GM18508 (cell line): ENCODE measurements at regions not wholly inside any gene's neighbourhood (a gene's known extent, or its start where the extent isn't known, plus 50 kb on each side); places are given as distances from the start of the nearest gene placed in this dataset.
"Not testable (repeated sequence)": the region's sequence is repeated elsewhere in the genome, so short reads cannot be mapped to it uniquely, and the experiment has no call there.

ENCODE experiments used
- ATAC-seq: cut with Tn5 transposase; IDR thresholded peaks from one replicate; pipeline ENCODE4 v1.9.1; 2021; ENCODE audit warnings: moderate number of reproducible peaks; ENCODE audit not compliant: insufficient read depth, unreplicated experiment

DNA sequence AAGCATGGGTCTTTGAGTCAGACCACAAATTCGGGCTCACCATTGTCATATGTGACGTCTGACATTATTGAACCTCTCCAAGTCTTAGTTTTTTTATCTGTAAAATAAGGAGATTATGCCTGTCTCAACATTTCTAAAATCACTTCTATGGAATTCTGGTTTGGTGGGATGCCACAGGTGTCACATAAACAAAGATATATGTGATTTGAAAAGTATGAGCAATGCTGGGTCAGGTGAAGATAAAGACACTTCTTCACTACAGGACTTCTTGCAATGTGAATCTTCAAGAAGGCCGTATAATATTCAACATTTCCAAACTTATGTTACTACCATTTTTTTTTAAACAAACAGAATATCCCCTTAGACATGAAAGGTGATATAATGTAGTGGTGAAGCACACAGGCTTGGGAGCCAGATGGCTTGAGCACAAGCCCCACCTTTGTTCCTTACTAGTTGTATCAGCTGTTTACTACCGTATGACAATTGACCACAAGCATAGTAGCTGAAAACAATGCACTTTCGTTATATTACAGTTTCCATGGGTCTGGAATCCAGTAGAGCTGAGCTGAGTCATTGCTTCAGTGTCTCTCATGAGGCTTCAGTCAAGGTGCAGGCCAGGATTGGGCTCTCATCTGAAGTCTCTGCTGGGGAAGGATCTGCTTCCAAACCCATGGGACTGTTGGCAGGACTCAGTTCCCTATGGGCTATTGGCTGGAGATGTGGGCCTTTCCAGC lies 87.7 kb downstream of the UTP18 start:
- no peak for ATAC-seq

- no peak for ATAC-seq
Measured at GRCh38 chr17:51351080-51351479, 90.7 kb downstream of the UTP18 start.

DNA sequence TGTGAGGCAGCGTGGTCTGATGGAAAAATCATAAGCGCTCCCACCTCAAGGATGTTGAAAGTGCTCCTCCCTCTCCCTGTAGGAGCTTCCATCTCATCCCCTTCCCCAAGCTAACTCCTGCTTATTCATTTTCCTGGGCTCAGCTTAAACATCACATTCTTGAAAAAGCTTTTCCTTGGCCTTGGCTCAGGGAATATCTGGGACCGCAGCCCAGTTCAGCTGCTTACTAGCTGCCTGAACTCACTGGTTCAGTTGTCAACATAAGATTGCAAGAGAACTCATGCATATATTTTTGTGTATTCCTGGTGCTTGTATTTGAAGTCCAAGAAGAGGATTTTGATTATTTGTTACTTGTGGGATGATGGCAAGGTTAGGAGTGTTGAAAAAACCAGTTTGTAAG lies 91.5 kb downstream of the UTP18 start:
- no peak for ATAC-seq

DNA sequence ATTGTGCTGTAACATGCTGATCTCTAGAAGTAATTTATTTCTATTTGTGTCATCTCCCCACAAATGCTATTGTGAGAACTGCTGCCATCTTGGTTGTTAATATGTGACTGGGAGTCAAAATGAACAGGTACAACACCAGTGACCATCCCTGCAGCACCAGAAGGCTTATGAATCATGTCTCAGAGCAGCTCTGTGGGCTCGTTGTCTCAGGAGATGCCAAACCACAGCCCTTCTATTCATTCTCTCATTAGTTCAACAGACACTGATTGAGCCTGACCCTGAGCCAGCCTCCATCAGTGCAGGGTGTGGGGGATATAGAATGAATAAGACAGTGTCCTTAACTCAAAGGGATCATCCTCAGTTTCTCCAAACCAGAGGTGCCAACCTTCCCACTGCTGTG lies 92.5 kb downstream of the UTP18 start:
- ATAC-seq = no peak

- ATAC-seq = no peak
Measured at GRCh38 chr17:51353296-51353695, 93.0 kb downstream of the UTP18 start.

DNA sequence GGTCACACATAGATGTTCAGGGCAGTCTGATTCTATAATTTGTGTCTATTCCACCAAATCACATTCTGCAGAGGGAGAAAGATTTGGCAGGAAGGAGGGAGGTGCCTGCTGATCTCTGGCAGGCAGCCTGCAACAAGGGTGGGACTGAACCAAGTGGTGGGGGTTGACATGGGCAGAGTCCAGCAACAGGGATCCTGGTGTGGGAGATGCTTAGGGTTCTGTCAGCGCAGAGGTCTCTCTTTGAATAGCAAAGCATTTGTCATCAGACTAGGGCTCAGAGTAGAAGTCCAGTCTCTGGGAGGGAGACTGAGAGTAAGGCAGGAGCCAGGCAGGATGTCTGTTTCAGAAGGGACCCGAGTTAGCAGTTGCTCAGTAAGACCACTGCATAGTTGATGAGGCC lies 94.6 kb downstream of the UTP18 start:
- no peak for ATAC-seq

DNA sequence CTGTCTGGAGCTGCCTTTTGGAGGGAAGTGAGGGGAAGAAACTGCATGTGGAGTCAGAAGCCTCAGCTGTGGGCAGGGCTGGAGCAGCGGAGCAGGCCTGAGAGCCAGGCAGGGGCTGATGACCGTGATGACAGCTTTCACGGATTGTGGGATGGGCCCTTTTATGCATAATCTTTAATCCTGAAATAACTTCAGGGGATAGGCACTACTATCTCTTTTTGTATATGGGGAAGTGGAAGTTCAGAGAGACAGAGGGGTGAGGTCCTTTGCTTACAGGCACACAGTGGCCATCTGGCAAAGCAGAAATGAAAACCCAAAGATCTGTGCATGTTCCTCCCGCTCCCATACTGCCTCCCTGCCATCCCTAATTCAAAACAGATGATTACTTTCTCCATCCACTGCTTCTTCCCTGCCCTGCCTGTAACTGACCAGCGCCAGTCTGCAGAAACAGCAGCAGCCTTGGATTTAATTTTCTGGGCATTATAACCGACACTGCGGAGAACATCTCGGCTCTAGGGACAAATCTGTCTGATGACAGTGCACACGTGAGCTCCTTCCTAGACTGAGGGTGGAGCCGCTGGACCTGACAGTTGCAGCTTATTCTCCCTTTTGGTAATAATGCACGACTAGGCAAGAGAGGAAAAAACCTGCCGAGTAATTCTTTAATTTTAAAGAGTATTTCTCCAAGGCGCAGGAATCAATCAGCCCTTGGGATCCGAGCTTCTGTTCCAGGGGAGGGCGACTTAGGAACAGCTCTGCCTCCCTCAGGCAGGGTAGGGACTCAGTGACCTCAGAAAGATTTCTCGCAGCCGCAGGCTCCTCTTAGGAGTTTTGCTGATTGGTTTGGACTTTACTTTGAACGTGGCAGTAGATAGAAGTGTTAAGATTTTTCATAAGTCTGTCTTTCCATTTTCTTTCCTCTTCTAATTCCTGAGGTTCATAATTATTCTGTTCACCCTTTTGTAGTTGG lies 95.4 kb downstream of the UTP18 start:
- ATAC-seq = no peak

- no peak for ATAC-seq
Measured at GRCh38 chr17:51359055-51359454, 98.7 kb downstream of the UTP18 start.

GRCh38 chr17:51362811-51363585 lies 102.7 kb downstream of the UTP18 start:
- no peak for ATAC-seq

GRCh38 chr17:51365090-51365489 lies 104.7 kb downstream of the UTP18 start:
- ATAC-seq = no peak

GRCh38 chr17:51366866-51367265 lies 106.5 kb downstream of the UTP18 start:
- ATAC-seq = no peak

DNA sequence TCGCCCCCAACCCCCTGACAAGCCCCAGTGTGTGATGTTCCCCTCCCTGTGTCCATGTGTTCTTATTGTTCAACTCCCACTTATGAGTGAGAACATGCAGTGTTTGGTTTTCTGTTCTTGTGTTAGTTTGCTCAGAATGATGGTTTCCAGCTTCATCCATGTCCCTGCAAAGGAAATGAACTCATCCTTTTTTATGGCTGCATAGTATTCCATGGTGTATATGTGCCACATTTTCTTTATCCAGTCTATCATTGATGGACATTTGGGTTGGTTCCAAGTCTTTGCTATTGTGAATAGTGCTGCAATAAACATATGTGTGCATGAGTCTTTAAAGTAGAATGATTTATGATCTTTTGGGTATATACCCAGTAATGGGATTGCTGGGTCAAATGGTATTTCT lies 107.5 kb downstream of the UTP18 start:
- ATAC-seq = not testable (repeated sequence)

DNA sequence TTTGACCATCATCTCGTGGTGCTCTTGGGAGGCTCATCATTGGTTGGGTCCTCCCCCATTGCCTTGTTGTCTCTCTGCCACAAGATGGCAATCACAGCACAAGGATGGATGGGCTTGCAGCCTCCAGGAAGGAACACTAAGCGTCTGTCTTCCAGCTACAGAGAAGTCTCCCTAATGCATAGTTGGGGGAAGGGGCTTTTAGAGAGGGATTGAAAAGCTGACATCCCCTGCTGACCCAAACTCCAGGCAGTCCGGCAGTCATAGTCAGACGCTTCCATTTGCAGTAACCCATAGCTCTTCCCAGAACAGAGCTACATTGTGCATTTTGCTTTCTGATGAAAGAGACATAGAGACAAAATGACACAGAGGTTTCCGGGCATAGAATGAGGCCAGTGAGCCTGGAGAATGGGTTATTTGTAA lies 111.4 kb downstream of the UTP18 start:
- no peak for ATAC-seq

DNA sequence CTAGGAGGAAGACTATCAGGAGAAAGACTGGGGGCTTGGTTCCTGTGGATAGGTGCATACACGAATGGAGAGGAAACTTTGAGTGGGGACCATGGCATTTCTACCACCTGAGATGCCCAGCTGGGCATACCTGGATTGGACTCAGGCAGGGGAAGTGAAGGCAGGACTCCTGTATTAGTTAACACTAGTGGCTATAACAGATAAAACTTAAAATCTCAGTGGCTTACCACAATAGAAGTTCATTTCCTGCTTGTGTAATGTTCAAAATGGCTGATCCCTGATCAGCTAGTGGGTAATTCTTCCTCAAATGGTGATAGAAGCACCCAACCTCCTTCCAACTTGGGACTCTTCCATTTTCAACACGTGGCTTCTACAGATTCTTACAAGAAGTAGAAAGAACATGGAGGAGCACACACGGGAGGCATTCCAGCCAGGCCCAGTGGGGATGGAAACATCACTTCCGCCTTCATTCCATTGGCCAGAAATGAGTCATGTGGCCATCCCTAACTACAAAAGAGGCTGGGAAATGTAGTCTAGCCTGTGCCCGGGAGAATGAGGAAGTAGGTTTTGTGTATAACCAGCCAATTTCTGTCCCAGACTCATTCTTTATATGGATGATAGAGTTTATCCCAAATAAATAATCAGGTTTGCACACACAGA lies 112.1 kb downstream of the UTP18 start:
- ATAC-seq = peak; percentile 70

- ATAC-seq = no peak
Measured at GRCh38 chr17:51373489-51374152, 113.3 kb downstream of the UTP18 start.

DNA sequence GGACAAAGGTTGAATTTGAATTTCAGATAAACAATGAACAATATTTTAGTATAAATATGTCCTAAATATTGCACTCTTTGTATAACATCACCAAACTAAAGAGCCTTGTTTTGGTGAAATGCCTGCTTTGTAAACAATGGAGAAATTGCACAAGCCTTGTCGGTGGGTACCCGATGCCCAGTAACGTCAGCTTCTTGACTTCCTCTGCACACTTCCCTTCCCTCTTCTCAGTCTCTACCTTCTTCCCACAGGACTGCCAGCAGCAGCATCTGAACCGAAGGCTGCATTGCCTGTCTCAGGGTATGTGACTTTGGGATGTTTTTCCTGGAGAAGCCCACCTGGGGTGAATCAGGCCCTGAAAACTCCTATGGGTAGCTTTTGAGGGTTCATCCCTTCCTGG lies 113.9 kb downstream of the UTP18 start:
- no peak for ATAC-seq

DNA sequence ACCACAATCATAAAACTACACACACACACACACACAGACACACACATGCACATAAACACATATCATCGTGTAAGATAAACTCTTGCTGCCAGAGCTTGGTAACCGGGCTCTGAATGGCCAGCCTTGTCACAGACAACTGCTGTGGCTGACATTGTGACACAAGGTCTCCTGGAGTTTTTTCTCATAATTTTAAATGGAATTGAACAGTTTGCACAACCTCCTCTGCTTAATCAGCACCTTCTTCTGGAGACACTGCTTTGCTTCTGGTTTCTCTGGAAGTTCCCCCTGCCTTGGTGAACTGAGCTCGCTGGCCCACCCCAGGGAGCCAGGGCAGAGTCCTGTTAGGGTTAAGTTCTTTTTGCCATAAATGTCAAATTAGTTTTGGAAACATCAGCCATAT lies 115.4 kb downstream of the UTP18 start:
- ATAC-seq = no peak

- no peak for ATAC-seq
Measured at GRCh38 chr17:51376739-51377138, 116.4 kb downstream of the UTP18 start.

GRCh38 chr17:51381262-51381661 lies 120.9 kb downstream of the UTP18 start:
- no peak for ATAC-seq

DNA sequence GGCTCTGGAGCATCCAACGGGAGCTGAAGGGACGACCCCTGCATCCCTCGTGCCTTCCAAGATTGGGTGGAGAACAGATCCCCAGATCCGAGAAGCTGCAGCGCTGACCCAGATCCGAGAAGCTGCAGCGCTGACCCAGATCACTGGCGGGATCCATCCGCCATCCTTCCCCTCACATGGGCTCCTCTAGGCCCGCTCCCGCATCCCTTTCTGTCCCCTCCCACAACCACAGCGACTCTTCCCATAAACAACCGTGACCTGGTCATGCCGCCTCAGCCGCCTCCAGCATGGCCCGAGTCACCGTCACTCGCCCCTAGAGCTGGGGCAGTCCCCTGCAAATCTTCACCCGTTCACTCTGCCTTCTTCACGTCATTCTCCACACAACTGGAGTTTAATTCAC lies 124.9 kb downstream of the UTP18 start:
- no peak for ATAC-seq
